ENCODE measurements at regions not wholly inside any gene's neighbourhood (a gene's known extent, or its start where the extent isn't known, plus 50 kb on each side); places are given as distances from the start of the nearest gene placed in this dataset.

DNA sequence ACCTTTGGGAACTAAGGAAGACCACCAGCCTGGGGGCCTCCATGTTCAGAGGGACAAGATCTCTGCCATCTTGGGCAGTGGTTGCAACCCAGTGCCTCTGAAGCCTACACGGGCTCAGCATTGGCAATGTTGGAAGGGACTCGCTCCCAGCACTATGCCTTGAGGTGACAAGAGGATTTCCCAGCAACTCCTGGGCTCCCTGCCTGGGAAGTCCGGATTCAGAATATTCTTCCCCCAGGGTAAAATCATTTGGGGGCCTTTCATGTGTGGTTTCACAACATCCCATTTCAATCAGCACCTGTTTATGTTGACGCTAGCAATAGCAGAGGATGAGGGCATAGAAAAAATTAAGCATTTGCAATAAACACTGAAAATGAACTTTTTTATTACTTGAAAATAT, 509.8 kb upstream of the MGMT start:
- FAIRE-seq: no peak
- intact Hi-C loops (cut with micrococcal nuclease; ENCODE audit: unreplicated experiment): no loop called here
- H3K36me3 ChIP-seq (replicated peaks in 1 of 2; ENCODE audit: control insufficient read depth in 1 of 2, insufficient read depth in 2 of 2, low read length in 2 of 2): no peaks in the 10 kb centered on the region
- no TSS peak for BruUV-seq (replicated peaks)
- in situ Hi-C loops (cut with HindIII; ENCODE audit: extremely low pct_ligation_motif_present, low pct_unique_long_range_greater_than_20kb): no loop called here
- no peaks in the 10 kb centered on the region for H4K20me1 ChIP-seq (ENCODE audit: insufficient read depth, low read length)
- H3K4me1 ChIP-seq (ENCODE audit: insufficient read depth, low read length): no peaks in the 10 kb centered on the region
- DNase-seq (ENCODE audit: low spot score): no peak
- WGBS (ENCODE audit: low lambda C conversion rate): 0% methylated on average over 3 of the region's 4 CpGs
- no peak overlapping the region for H3K4me3 ChIP-seq (replicated peaks in 1 of 3; ENCODE audit: insufficient read depth in 1 of 3, low read depth in 2 of 3, low read length in 3 of 3)
- CTCF ChIA-PET (ENCODE audit: low intra/inter-chr PET ratio, low total read pairs): no interaction called here
- peaks cover 2 to 31% of the 10 kb centered on the region in 2 experiments; a peak in 3 of 5 replicates for H3K27me3 ChIP-seq (ENCODE audit: control insufficient read depth in 1 of 2, insufficient read depth in 2 of 2, low read length in 2 of 2)
- no peak overlapping the region for H2AFZ ChIP-seq (ENCODE audit: low read length)
- no peak overlapping the region for H3K9ac ChIP-seq (ENCODE audit: insufficient read depth, low read depth, low read length)
- no peak for ATAC-seq
- H3K4me2 ChIP-seq (ENCODE audit: low read depth, low read length): no peak overlapping the region
- no peak overlapping the region for H3K27ac ChIP-seq (ENCODE audit: extremely low read length, insufficient read depth, low read length)
- TF ChIP-seq BCL6 (CRISPR knock-in tag; IDR thresholded peaks at IDR 0.05) (no peak), ZNF703 (CRISPR knock-in tag; IDR thresholded peaks at IDR 0.05; ENCODE audit: borderline replicate concordance) (no peak), HNRNPK (IDR thresholded peaks at IDR 0.05; ENCODE audit: low read depth, low read length, poor library complexity, severe bottlenecking) (no peak), FOXJ3 (CRISPR knock-in tag; IDR thresholded peaks at IDR 0.05; ENCODE audit: borderline replicate concordance) (no peak), BHLHE40 (IDR thresholded peaks at IDR 0.05; ENCODE audit: low read length) (no peak), KDM1A (CRISPR knock-in tag; IDR thresholded peaks at IDR 0.05) (no peak), SMARCE1 (IDR thresholded peaks at IDR 0.05; ENCODE audit: borderline replicate concordance) (no peak), ZNF549 (CRISPR knock-in tag; IDR thresholded peaks at IDR 0.05) (no peak), MED1 (CRISPR knock-in tag; IDR thresholded peaks at IDR 0.05) (no peak)
- TF ChIP-seq, protein P1, sequence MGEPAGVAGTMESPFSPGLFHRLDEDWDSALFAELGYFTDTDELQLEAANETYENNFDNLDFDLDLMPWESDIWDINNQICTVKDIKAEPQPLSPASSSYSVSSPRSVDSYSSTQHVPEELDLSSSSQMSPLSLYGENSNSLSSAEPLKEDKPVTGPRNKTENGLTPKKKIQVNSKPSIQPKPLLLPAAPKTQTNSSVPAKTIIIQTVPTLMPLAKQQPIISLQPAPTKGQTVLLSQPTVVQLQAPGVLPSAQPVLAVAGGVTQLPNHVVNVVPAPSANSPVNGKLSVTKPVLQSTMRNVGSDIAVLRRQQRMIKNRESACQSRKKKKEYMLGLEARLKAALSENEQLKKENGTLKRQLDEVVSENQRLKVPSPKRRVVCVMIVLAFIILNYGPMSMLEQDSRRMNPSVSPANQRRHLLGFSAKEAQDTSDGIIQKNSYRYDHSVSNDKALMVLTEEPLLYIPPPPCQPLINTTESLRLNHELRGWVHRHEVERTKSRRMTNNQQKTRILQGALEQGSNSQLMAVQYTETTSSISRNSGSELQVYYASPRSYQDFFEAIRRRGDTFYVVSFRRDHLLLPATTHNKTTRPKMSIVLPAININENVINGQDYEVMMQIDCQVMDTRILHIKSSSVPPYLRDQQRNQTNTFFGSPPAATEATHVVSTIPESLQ (CRISPR knock-in tag; conservative IDR thresholded peaks at IDR 0.05): no peak
- no peaks in the 10 kb centered on the region for H3K79me2 ChIP-seq (ENCODE audit: insufficient read depth, low read length)
- POLR2A ChIA-PET: no interaction called here
- H3K9me3 ChIP-seq (ENCODE audit: low read length): no peaks in the 10 kb centered on the region

All from HepG2 (cell line).